Occipital lobe (tissue), 1 donor: ENCODE measurements at regions not wholly inside any gene's neighbourhood (a gene's known extent, or its start where the extent isn't known, plus 50 kb on each side); places are given as distances from the start of the nearest gene placed in this dataset.

ENCODE experiments used
- DNase-seq: peaks from one replicate; lab custom pipeline; 2025; lab: John Stamatoyannopoulos, UW

- no peak for DNase-seq
Observed at GRCh38 chr13:61873717-61874116, 458.1 kb upstream of the PCDH20 start.

- no peak for DNase-seq
Observed at GRCh38 chr13:61857198-61857597, 441.5 kb upstream of the PCDH20 start.

GRCh38 chr13:61852116-61852619 is 436.5 kb upstream of the PCDH20 start:
- no peak for DNase-seq

GRCh38 chr13:61850794-61851193 is 435.1 kb upstream of the PCDH20 start:
- no peak for DNase-seq

GRCh38 chr13:61838568-61838967 is 422.9 kb upstream of the PCDH20 start:
- DNase-seq, result no peak

- no peak for DNase-seq
Observed at GRCh38 chr13:61833228-61833627, 417.6 kb upstream of the PCDH20 start.

- DNase-seq, result no peak
Observed at GRCh38 chr13:61831026-61831425, 415.4 kb upstream of the PCDH20 start.

- DNase-seq, result no peak
Observed at GRCh38 chr13:61830475-61830874, 414.8 kb upstream of the PCDH20 start.

GRCh38 chr13:61824168-61824567 is 408.5 kb upstream of the PCDH20 start:
- no peak for DNase-seq

- no peak for DNase-seq
Observed at GRCh38 chr13:61812286-61812685, 396.6 kb upstream of the PCDH20 start.

GRCh38 chr13:61810065-61810464 is 394.4 kb upstream of the PCDH20 start:
- no peak for DNase-seq

GRCh38 chr13:61797397-61797796 is 381.7 kb upstream of the PCDH20 start:
- no peak for DNase-seq

GRCh38 chr13:61795580-61795979 is 379.9 kb upstream of the PCDH20 start:
- DNase-seq, result no peak

GRCh38 chr13:61779456-61779855 is 363.8 kb upstream of the PCDH20 start:
- no peak for DNase-seq

GRCh38 chr13:61778531-61778930 is 362.9 kb upstream of the PCDH20 start:
- no peak for DNase-seq

- no peak for DNase-seq
Observed at GRCh38 chr13:61777899-61778298, 362.2 kb upstream of the PCDH20 start.

- DNase-seq, result no peak
Observed at GRCh38 chr13:61777271-61777670, 361.6 kb upstream of the PCDH20 start.

GRCh38 chr13:61774903-61775302 is 359.3 kb upstream of the PCDH20 start:
- no peak for DNase-seq

GRCh38 chr13:61770681-61771080 is 355.0 kb upstream of the PCDH20 start:
- no peak for DNase-seq

GRCh38 chr13:61768175-61768574 is 352.5 kb upstream of the PCDH20 start:
- DNase-seq, result no peak

GRCh38 chr13:61766667-61767058 is 351.0 kb upstream of the PCDH20 start:
- DNase-seq, result no peak

GRCh38 chr13:61765940-61766666 is 350.5 kb upstream of the PCDH20 start:
- no peak for DNase-seq

- no peak for DNase-seq
Observed at GRCh38 chr13:61765181-61765742, 349.6 kb upstream of the PCDH20 start.
